A673 (cell line): ENCODE measurements at regions not wholly inside any gene's neighbourhood (a gene's known extent, or its start where the extent isn't known, plus 50 kb on each side); places are given as distances from the start of the nearest gene placed in this dataset.

ENCODE experiments used
- BruUV-seq: library from RNA; stranded (reverse); fragments of 400-500 nt; replicated peaks from 2 replicates; lab custom pipeline; 2021; lab: Mats Ljungman, UMichigan
- CTCF ChIA-PET: fragments of 300-600 bp; sonication (Branson Sonifier 250); formaldehyde crosslinking; loops from one replicate; lab custom pipeline; 2022; ENCODE audit warnings: antibody characterized with exemption; lab: Charles Lee
- POLR2A ChIA-PET: fragments of 300-600 bp; sonication (Branson Sonifier 250); formaldehyde crosslinking; loops from one replicate; lab custom pipeline; 2022; ENCODE audit warnings: antibody characterized with exemption; ENCODE audit not compliant: low non-redundant PET; lab: Charles Lee
- DNase-seq: peaks from one replicate; pipeline ENCODE4 v3.0.0-alpha.2; 2015; ENCODE audit warnings: low spot score
- H3K27ac ChIP-seq: fragments of 200-600 bp; sonication (generic); 2 replicates; pipeline ENCODE4 v1.5.1; 2016; ENCODE audit warnings: mixed run types, low read depth, mild to moderate bottlenecking, mixed read lengths, antibody characterized with exemption, low read length; ENCODE audit not compliant: poor library complexity, severe bottlenecking
- H3K27me3 ChIP-seq: fragments of 200-600 bp; sonication (generic); replicated peaks from 2 replicates; pipeline ENCODE4 v1.6.1; 2017; ENCODE audit warnings: mixed run types, low read depth, mild to moderate bottlenecking, mixed read lengths, antibody characterized with exemption, low read length; ENCODE audit not compliant: insufficient read depth, poor library complexity
- H3K36me3 ChIP-seq: fragments of 200-600 bp; sonication (generic); 2 replicates; pipeline ENCODE4 v1.6.1; 2016; ENCODE audit warnings: mixed run types, mild to moderate bottlenecking, mixed read lengths, antibody characterized with exemption, low read length; ENCODE audit not compliant: insufficient read depth, poor library complexity, severe bottlenecking
- H3K4me1 ChIP-seq: fragments of 200-600 bp; sonication (generic); 2 replicates; pipeline ENCODE4 v1.6.1; 2017; ENCODE audit warnings: mixed run types, mild to moderate bottlenecking, mixed read lengths, antibody characterized with exemption, low read length; ENCODE audit not compliant: insufficient read depth, poor library complexity, severe bottlenecking
- H3K4me3 ChIP-seq: fragments of 200-600 bp; sonication (generic); 2 replicates; pipeline ENCODE4 v1.5.1; 2016; ENCODE audit warnings: low read depth, mixed run types, mild to moderate bottlenecking, mixed read lengths, low read length; ENCODE audit not compliant: poor library complexity, severe bottlenecking
- H3K9me3 ChIP-seq: fragments of 200-600 bp; sonication (generic); 2 replicates; pipeline ENCODE4 v1.6.1; 2016; ENCODE audit warnings: mixed run types, low read depth, mild to moderate bottlenecking, mixed read lengths, antibody characterized with exemption, low read length; ENCODE audit not compliant: poor library complexity, severe bottlenecking
- EZH2 ChIP-seq: fragments of 200-600 bp; sonication (generic); IDR thresholded peaks from 2 replicates; pipeline ENCODE4 v1.6.1; 2017; ENCODE audit warnings: borderline replicate concordance, low read depth, mild to moderate bottlenecking, mixed read lengths, antibody characterized with exemption, low read length; ENCODE audit not compliant: poor library complexity, severe bottlenecking
- intact Hi-C: fragments of 100-400 bp; cut with micrococcal nuclease; formaldehyde crosslinking; loops from one replicate; pipeline ENCODE4 v1.10.0; 2022; ENCODE audit not compliant: unreplicated experiment
- TF ChIP-seq, protein P1 (sequence below): fragments of 300-800, 200-600 bp; sonication (generic); conservative IDR thresholded peaks from 2 replicates; pipeline ENCODE4 v1.5.1; 2017; ENCODE audit warnings: low read depth, mild to moderate bottlenecking, antibody characterized with exemption, low read length, moderate library complexity, mixed read lengths

DNA sequence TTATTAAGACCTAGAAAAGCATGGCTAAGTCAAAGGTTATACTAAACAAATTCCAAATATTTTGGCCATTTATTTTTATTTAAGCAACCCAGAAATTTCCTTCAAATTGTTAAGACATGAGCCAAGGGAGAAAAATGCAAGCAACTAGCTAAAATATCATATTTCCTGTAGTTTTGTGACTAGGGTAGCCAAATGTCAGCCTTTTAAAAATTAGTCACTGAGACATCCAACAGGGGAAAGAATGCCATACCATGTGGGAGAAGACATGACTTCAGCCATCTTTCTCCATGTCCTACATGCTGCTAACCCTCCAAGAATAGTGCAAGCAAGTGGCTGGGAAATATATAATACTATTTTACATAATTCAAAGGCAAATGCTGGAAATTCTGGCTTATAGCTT, 197.9 kb downstream of the DSEL start:
- no peaks in the 10 kb centered on the region for H3K4me1 ChIP-seq
- no peak overlapping the region for H3K27ac ChIP-seq
- POLR2A ChIA-PET: no interaction called here
- no peaks in the 10 kb centered on the region for H3K27me3 ChIP-seq
- CTCF ChIA-PET: no interaction called here
- H3K9me3 ChIP-seq: no peaks in the 10 kb centered on the region
- no TSS peak for BruUV-seq
- TF ChIP-seq, protein P1, sequence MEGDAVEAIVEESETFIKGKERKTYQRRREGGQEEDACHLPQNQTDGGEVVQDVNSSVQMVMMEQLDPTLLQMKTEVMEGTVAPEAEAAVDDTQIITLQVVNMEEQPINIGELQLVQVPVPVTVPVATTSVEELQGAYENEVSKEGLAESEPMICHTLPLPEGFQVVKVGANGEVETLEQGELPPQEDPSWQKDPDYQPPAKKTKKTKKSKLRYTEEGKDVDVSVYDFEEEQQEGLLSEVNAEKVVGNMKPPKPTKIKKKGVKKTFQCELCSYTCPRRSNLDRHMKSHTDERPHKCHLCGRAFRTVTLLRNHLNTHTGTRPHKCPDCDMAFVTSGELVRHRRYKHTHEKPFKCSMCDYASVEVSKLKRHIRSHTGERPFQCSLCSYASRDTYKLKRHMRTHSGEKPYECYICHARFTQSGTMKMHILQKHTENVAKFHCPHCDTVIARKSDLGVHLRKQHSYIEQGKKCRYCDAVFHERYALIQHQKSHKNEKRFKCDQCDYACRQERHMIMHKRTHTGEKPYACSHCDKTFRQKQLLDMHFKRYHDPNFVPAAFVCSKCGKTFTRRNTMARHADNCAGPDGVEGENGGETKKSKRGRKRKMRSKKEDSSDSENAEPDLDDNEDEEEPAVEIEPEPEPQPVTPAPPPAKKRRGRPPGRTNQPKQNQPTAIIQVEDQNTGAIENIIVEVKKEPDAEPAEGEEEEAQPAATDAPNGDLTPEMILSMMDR: no peak
- no peak for TF ChIP-seq EZH2
- H3K4me3 ChIP-seq: no peak overlapping the region
- DNase-seq: no peak
- no peaks in the 10 kb centered on the region for H3K36me3 ChIP-seq
- intact Hi-C loops: no loop called here

DNA sequence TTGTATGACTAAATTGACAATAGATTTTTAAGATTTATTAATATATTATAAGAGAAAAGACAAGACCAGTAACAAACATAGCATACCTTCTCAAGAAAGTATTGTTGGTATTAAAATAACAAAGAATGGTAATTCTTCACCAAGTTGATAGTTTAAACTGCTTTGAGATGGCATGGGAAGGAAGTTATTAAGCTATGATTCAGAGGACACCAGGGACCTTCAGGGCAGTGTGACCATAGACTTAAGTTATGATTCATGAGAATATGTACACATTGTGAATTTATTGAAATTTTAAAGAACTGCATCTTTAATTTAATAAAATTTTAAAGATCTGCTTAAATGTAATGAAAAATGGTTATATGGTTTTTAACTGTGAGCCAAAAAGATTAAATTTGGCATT, 205.7 kb downstream of the DSEL start:
- H3K4me1 ChIP-seq: peaks cover 3% of the 10 kb centered on the region
- POLR2A ChIA-PET: no interaction called here
- no peaks in the 10 kb centered on the region for H3K27me3 ChIP-seq
- no peak overlapping the region for H3K4me3 ChIP-seq
- BruUV-seq: no TSS peak
- CTCF ChIA-PET: no interaction called here
- TF ChIP-seq, protein P1: no peak
- H3K27ac ChIP-seq: no peak overlapping the region
- intact Hi-C loops: no loop called here
- DNase-seq: peak; percentile 55
- H3K36me3 ChIP-seq: no peaks in the 10 kb centered on the region
- no peaks in the 10 kb centered on the region for H3K9me3 ChIP-seq

DNA sequence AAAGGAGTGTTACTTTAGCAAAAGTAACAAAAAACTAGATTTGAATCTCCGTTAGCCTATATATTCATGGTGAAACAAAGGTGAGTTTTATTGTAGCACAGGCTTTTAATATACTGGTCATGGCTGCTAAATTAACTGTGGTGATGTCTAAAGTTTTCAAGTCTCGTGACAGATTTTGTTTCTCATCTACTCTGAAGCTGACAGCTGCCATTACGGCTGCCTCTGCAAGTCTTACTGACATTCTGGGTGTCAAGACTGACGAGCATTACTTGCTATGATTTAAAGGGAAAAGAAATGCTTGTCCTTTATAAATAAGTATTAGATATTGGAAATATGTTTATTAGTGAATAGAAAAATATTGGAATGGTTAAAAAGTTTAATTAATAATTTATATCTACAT, 207.7 kb downstream of the DSEL start:
- CTCF ChIA-PET: no interaction called here
- Histone ChIP-seq H3K4me1 (peaks cover 3% of the 10 kb centered on the region), H3K9me3 (no peaks in the 10 kb centered on the region), H3K27ac (no peak overlapping the region), H3K27me3 (no peaks in the 10 kb centered on the region), H3K4me3 (no peak overlapping the region), H3K36me3 (no peaks in the 10 kb centered on the region)
- no peak for DNase-seq
- intact Hi-C loops: no loop called here
- TF ChIP-seq EZH2: no peak
- TF ChIP-seq, protein P1: no peak
- POLR2A ChIA-PET: no interaction called here
- no TSS peak for BruUV-seq
